NK-92 treated with Interleukin-12 subunit alpha and Interleukin-12 subunit beta, amount 100 ng/mL, for 24 hours (cell line): ENCODE measurements at regions not wholly inside any gene's neighbourhood (a gene's known extent, or its start where the extent isn't known, plus 50 kb on each side); places are given as distances from the start of the nearest gene placed in this dataset.
"Not testable (repeated sequence)": the region's sequence is repeated elsewhere in the genome, so short reads cannot be mapped to it uniquely, and the experiment has no call there.

Experiments used
- DNase-seq: peaks from one replicate; lab custom pipeline; 2025; lab: John Stamatoyannopoulos, UW

GRCh38 chrY:7310482-7311269 lies 399.1 kb upstream of the AMELY start:
- peak; percentile 30 for DNase-seq

- no peak for DNase-seq
Observed at GRCh38 chrY:7308816-7309215, 397.3 kb upstream of the AMELY start.

- no peak for DNase-seq
Observed at GRCh38 chrY:7302306-7302705, 390.8 kb upstream of the AMELY start.

GRCh38 chrY:7299960-7300359 lies 388.4 kb upstream of the AMELY start:
- DNase-seq, result no peak

- DNase-seq, result no peak
Observed at GRCh38 chrY:7292113-7292512, 380.6 kb upstream of the AMELY start.

GRCh38 chrY:7289889-7290833 lies 378.6 kb upstream of the AMELY start:
- peak; percentile 1 for DNase-seq

GRCh38 chrY:7288611-7289010 lies 377.1 kb upstream of the AMELY start:
- no peak for DNase-seq

GRCh38 chrY:7287963-7288362 lies 376.4 kb upstream of the AMELY start:
- DNase-seq, result not testable (repeated sequence)

- DNase-seq, result no peak
Observed at GRCh38 chrY:7285388-7285787, 373.8 kb upstream of the AMELY start.

- no peak for DNase-seq
Observed at GRCh38 chrY:7283001-7283400, 371.4 kb upstream of the AMELY start.

GRCh38 chrY:7280151-7280740 lies 368.7 kb upstream of the AMELY start:
- not testable (repeated sequence) for DNase-seq

- DNase-seq, result peak; percentile 4
Observed at GRCh38 chrY:7275751-7276150, 364.2 kb upstream of the AMELY start.

GRCh38 chrY:7275014-7275413 lies 363.5 kb upstream of the AMELY start:
- no peak for DNase-seq

- DNase-seq, result peak; percentile 5
Observed at GRCh38 chrY:7274369-7274913, 362.9 kb upstream of the AMELY start.

- DNase-seq, result peak; percentile 80
Observed at GRCh38 chrY:7273587-7274203, 362.1 kb upstream of the AMELY start.

GRCh38 chrY:7272556-7273195 lies 361.1 kb upstream of the AMELY start:
- DNase-seq, result peak; percentile 7

- DNase-seq, result no peak
Observed at GRCh38 chrY:7263773-7264172, 352.2 kb upstream of the AMELY start.

- no peak for DNase-seq
Observed at GRCh38 chrY:7262531-7262930, 351.0 kb upstream of the AMELY start.

- DNase-seq, result no peak
Observed at GRCh38 chrY:7261254-7261653, 349.7 kb upstream of the AMELY start.

- DNase-seq, result peak; percentile 19
Observed at GRCh38 chrY:7240101-7240500, 328.5 kb upstream of the AMELY start.

GRCh38 chrY:7211971-7212370 lies 300.4 kb upstream of the AMELY start:
- DNase-seq, result no peak
